OCI-LY7 (cell line): ENCODE measurements at regions not wholly inside any gene's neighbourhood (a gene's known extent, or its start where the extent isn't known, plus 50 kb on each side); places are given as distances from the start of the nearest gene placed in this dataset.

ENCODE experiments used
- EZH2phosphoT487 ChIP-seq: fragments of 200-600 bp; sonication (generic); IDR thresholded peaks from 2 replicates; pipeline ENCODE4 v1.6.1; 2018; ENCODE audit warnings: low read depth, borderline replicate concordance, mild to moderate bottlenecking, mixed run types, antibody characterized with exemption, low read length, moderate library complexity, mixed read lengths
- TF ChIP-seq, protein P1 (sequence below): fragments of 200-600 bp; sonication (generic); conservative IDR thresholded peaks from 2 replicates; pipeline ENCODE4 v1.5.1; 2014; ENCODE audit warnings: mild to moderate bottlenecking, antibody characterized with exemption, low read length, moderate library complexity, mixed read lengths

DNA sequence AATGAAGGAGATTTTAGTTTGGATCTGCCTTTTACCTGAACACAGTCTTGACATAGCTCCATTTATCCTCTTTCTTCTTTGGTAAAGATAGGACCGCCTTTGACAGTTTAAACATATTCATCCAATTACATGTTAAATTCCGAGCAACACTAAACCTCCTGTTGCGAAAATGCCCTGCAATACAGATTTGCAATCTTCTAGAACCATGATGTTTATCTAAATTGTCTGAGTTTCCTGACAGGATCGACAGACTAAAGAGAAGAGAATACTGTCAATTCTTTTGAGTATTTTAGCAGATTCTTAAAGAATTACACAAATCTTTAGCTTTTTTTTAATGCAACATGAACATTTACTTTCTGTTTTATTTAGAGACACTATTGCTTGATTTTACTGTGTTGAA is 1145.5 kb downstream of the CDH11 start:
- TF ChIP-seq, protein P1, sequence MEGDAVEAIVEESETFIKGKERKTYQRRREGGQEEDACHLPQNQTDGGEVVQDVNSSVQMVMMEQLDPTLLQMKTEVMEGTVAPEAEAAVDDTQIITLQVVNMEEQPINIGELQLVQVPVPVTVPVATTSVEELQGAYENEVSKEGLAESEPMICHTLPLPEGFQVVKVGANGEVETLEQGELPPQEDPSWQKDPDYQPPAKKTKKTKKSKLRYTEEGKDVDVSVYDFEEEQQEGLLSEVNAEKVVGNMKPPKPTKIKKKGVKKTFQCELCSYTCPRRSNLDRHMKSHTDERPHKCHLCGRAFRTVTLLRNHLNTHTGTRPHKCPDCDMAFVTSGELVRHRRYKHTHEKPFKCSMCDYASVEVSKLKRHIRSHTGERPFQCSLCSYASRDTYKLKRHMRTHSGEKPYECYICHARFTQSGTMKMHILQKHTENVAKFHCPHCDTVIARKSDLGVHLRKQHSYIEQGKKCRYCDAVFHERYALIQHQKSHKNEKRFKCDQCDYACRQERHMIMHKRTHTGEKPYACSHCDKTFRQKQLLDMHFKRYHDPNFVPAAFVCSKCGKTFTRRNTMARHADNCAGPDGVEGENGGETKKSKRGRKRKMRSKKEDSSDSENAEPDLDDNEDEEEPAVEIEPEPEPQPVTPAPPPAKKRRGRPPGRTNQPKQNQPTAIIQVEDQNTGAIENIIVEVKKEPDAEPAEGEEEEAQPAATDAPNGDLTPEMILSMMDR: no peak
- TF ChIP-seq EZH2phosphoT487: no peak
